ENCODE measurements at regions not wholly inside any gene's neighbourhood (a gene's known extent, or its start where the extent isn't known, plus 50 kb on each side); places are given as distances from the start of the nearest gene placed in this dataset.

DNA sequence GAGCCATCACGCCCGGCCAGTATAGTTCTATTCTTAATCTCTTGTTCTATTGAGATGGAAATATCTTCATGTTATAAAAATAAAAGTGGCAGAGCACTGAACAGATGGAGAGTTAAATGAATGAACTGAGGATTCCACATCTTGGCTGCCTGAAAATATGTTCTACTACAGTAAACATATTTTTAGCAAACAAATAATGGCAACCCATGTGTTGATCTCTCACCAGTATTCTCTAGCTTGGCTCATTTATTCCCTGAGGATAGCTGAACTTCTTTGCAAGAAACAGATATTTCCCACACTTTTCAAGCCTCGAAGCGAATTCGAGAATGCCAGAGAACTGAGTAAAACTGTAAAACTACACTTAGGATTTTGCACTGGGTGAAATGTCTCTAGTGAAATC lies 58.9 kb downstream of the DIRAS3 start:
- no peak for DNase-seq (ENCODE audit: low read depth in 2 of 3, low spot score in 1 of 3)

DNA sequence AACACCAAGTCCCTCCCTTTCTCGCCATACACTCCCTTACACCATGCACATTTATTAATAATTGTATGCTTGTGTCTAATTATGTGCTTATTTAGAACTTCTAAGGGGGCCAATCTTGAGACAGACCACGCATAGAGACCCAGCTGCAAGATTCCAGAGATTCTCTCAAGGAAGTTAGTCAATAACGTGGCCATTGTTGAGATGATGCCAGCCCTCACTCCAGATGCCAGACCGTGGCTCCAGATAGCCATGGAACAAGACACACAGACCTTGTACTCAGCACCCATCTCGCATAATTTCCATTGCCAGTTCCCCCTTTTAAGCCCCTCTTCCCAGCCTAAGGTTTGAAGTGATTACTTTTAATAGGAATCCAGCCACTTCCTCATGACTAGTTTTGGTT lies 62.4 kb downstream of the DIRAS3 start:
- no peak for DNase-seq (ENCODE audit: low read depth in 2 of 3, low spot score in 1 of 3)

DNA sequence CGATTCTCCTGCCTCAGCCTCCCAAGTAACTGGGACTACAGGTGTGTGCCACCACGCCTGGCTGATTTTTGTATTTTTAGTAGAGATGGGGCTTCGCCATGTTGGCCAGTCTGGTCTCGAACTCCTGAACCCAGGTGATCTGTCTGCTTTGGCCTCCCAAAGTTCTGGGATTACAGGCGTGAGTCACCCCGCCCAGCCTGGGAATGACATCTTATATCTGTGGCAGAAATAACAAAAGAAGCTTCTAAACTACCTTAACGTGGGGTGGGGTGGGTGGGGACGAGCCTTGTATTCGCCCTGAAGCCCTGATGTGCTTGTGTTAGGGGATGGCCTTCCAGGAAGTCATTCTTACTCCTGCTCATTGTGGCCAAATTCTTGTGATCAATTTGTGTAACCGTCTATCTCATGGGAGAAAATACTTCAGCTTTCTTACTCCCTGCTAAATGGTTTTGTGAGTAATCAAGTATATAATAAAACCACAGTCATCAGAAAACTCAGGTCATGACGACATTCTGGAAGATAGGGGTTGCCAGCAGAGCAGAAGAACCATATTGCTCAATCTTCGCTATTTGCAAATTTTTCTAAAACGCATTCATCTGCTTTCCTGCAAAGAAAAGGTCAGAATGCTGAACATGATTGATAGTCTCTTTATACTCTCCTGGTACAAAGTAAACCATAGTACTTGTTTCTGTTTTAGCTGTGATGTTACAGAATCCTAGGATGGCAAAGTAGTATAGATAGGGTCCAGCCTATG lies 63.2 kb downstream of the DIRAS3 start:
- DNase-seq (ENCODE audit: low read depth in 2 of 3, low spot score in 1 of 3) = no peak

DNA sequence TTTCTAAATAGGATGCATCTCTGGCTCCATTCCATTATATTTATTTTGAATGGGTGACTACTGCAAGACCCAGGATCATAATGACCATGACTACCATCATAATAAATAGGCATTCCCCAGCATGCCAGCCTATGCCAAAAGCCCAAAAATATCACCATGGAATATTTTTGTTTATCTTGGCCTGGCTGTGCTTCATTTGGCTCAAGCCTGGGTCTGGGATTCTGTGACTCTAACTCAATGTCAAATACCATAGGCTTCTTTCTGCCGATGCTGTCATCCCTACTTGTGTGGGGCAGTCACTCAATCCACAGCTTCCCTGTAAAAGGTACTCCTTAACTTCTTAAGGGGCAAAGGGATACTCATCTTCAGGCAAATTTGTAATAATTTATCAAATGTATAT lies 66.6 kb downstream of the DIRAS3 start:
- DNase-seq (ENCODE audit: low read depth in 2 of 3, low spot score in 1 of 3) = no peak

DNA sequence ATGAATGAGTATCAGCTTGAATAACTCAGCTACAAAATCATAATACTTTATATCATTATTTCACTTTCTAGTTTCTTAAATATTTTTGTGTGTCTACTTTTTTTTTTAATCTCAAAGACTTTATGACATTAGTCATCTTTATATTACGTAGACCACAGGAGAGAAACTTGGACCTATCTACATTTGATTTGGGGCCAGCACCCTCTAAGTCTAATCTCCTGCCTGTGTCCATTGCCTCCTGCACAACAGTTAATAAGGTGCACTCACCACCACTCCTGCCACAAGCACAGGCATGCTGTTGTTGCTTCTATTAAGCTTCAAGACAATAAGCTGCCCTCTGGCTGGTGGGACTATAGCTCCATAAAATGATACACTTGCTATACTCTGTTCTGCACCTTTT lies 70.4 kb downstream of the DIRAS3 start:
- no peak for DNase-seq (ENCODE audit: low read depth in 2 of 3, low spot score in 1 of 3)

DNA sequence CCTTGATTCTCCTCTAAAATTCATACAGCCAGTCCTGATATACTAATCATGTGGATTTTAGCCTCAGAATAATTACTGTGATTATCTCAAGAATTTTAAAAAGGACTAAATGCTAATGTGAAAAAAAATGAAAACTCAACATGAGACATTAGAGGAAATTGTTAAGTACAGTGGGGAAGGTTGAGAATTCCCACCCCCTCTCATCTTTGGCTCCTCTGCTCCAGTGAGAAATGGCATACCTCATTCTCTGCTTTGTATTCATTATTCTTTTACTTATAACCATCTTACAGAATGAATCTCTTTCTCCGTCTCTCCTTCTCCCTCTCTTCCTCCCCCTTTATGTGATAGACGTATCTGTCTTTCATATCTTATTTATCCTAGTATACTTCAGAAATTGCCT lies 70.9 kb downstream of the DIRAS3 start:
- no peak for DNase-seq (ENCODE audit: low read depth in 2 of 3, low spot score in 1 of 3)

DNA sequence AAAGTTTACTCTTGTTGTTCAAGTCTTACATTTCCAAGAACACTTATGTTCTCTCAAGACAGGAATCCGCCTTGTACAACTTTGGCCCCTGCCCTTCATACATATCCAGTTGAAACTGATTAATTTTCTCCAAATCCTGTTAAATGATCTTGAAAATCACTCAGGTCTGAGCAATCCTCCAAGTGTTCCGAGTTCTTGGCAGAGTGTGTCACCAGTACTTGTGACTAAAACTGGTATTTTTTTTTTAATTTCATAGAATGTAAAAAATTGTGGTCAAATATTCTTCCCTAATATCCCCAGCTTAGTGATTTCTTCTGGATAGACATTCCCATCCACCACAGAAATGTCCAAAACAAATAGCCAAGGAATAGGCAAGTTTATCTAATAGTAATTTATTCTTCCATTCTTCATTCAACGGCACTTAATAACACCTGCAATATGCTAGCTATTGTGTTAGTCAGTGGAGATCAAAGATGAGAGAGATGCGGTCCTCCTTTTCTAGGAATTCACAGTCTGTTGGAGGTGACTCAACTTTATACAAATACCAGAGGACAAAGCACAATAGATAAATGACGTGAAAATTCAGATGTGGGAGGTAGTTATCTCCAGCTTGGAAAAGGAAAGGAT lies 71.4 kb downstream of the DIRAS3 start:
- DNase-seq (ENCODE audit: low read depth in 2 of 3, low spot score in 1 of 3) = no peak

DNA sequence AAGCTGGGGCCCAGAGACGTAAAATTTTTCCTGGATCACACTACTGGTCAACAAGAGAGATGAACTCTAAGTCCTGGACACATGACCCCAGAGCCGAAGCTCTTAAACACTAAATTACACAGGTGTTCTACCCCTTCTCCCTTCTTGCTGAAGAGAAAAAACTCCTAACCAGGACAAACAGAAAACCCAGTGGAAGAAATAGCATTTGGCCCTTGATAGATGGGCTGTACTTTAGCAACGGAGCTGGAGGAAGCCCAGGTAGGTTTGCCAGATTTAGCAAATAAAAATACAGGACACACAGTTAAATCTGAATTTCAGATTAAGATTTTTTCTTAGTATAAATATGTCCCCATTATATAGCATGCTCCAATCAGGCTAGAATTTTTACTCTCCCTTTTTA lies 72.7 kb downstream of the DIRAS3 start:
- DNase-seq (ENCODE audit: low read depth in 2 of 3, low spot score in 1 of 3) = no peak

DNA sequence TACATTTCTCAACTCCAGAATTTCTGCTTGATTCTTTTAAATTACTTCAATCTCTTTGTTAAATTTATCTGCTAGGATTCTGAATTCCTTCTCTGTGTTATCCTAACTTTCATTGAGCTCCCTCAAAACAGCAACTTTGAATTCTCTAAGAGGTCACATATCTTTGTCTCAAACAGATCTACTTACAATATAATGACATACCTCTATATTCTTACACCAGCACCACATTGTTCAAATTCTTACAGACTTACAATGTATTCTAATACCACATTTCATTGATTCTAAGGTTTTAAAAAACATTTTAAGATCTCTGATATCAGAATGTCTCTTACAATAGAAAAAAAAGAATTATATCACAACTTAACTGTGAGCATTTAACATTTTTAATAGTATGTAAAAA lies 77.4 kb downstream of the DIRAS3 start:
- no peak for DNase-seq (ENCODE audit: low read depth in 2 of 3, low spot score in 1 of 3)

DNA sequence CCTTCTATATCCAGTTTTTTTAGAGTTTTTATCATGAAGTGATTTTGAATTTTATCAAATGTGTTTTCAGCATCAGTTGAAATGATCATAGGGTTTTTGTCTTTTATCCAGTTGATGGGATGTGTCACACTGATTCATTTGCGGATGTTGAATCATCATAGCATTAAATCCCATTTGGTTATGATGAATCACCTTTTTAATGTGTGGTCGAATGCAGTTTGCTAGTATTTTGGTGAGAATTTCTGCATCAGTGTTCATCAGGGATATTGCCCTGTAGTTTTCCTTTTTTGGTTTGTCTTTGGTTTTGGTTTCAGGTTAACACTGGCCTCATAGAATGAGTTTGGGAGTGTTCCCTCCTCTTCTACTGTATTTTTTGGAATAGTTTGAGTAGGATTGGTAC lies 80.3 kb downstream of the DIRAS3 start:
- no peak for DNase-seq (ENCODE audit: low read depth in 2 of 3, low spot score in 1 of 3)

DNA sequence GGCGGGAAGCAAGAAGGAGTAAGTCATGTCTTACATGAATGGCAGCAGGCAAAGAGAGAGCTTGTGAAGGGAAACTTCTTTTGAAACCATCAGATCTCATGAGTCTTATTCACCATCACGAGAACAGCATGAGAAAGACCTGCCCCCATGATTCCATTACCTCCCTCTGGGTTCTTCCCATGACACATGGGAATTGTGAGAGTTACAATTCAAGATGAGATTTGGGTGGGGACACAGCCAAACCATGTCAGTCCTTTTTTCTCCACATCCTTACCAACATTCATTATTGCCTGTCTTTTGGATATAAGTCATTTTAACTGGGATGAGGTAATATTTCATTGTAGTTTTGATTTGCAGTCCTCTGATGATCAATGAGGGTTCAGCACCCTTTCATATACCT lies 81.0 kb downstream of the DIRAS3 start:
- DNase-seq (ENCODE audit: low read depth in 2 of 3, low spot score in 1 of 3) = no peak

DNA sequence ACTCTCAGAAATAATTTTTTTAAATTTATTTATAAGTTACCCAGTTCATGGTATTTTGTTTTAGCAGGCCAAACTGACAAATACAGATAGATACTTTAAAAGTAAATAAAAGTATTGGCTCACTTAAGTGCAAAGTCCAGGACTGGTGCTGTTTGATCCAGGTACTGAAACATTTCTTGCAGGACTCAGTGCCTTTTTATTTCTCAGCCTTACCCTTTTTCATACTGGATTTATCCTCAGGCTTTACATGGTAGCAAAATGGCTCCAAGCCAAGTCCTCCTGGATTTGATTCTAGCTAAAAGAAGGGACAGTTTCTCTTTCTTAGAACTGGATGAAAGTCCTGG lies 83.8 kb downstream of the DIRAS3 start:
- no peak for DNase-seq (ENCODE audit: low read depth in 2 of 3, low spot score in 1 of 3)

DNA sequence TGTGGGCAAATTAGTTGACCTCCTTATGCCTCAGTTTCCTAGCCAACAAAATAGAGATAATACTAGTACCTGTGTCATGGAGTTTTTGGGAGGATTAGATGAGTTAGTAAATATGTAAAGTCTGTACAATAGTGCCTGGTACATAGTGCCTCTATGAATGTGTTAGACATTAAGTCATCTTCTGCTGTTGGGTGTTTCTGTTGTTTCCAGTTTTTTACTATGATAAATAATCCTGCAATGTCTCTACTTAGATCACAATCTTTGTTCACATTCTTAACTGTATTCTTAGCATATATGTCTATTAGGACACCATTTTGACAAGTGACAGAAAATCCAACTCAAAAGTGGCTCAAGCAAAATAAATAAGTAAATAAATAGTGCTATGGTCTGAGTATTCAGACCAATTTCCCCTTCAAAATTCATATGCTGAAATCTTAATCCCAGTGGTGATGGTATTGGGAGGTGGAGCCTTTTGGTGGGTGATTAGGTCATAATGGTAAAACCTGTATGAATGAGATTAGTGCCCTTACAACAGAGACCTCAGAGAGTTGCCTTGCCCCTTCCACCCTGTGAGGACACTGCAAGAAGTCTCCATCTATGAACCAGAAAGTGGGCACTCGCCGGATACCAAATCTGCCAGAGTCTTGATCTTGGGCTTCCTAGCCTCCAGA lies 84.3 kb downstream of the DIRAS3 start:
- DNase-seq (ENCODE audit: low read depth in 2 of 3, low spot score in 1 of 3) = no peak

DNA sequence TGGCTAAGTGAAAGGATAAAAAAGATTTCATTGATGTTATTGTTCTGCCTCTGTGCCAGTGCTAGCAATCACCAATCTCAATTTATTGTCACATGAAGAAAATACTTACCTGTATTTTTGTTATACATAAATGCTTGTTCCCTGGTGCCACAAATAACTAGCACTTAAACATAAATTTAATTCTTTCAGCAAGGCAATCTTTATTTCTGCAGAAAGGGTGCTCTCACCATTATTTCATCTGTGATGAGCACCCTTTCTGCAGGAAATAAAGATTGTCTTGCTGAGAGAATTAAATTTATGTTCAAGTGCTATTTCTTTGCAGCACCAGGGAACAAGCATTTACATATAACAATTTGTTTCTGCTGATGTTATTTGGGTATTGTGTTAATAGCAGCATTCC lies 87.2 kb downstream of the DIRAS3 start:
- DNase-seq (ENCODE audit: low read depth in 2 of 3, low spot score in 1 of 3) = no peak

DNA sequence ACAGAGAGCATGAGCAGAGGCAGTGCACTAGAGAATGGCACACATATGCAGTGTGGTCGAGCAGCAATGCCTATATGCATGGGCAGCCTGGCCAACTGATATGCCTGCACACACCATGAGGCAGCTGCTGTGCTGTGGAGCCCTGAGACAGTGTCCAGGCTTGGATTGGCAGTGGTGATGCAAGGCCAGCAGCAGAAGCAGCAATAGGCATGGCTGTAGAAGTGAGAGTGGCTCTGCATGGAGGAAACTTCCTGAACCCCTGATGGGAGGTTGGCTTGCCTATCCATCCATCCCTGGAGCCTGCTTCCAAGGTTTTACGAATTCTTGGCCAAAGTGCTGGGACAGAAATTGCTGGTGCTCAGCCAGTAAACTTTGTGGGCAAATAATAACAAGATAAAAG lies 89.7 kb downstream of the DIRAS3 start:
- DNase-seq (ENCODE audit: low read depth in 2 of 3, low spot score in 1 of 3) = no peak

DNA sequence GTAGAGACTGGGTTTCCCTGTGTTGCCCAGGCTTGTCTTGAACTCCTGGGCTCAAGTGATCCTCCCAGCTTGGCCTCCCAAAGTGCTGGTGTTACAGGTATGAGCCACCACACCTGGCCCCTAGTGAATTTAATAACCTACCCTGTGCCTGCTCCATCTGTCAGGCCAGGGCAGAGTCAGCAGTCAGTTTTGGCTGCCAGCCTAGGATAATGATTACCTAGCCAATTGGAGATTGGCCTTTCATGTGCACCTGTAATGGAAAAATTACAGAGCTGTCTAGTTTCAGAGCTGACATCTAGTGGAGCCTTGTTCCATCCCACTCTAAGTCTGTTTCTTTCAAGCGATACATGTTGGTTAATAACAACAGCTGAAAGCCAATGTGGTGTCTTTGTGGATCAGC lies 92.0 kb downstream of the DIRAS3 start:
- DNase-seq (ENCODE audit: low read depth in 2 of 3, low spot score in 1 of 3) = no peak

DNA sequence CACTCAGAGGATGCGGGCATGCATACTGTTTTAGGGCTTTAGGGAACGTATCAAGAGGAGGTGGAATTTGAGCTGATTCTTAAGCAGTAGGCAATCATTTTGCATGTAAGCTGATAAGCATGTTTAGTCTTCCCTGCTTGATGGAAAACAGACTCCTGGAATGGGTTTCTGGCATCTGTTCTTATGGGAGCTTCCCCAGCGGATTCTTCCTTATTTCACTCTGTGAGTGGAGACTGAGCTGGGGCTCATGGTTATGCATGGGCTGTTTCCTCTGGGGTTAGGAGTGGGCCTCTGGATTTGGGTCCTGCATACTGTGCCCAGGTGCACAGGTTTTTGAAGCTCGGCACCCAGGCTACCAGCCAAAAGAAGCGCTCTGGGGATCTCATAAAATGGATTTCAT lies 93.4 kb downstream of the DIRAS3 start:
- no peak for DNase-seq (ENCODE audit: low read depth in 2 of 3, low spot score in 1 of 3)

DNA sequence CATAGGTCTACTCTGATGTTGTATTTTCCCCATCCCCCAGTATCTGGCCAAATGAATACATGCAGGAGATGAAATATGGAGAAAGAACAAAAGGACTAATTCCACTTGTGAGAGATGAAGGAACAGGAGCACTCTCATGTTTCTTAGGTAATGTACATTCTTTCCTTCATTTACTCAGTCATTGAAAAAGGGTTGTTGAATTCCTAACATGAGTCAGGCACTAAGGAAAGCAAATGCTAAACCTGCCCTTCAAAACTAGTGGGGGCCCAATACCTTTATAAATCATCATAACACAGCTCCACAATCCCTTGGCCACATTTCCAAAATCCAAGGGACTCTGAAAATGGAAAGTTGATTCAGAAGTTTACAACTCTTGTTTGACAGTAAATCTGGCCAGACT lies 94.3 kb downstream of the DIRAS3 start:
- no peak for DNase-seq (ENCODE audit: low read depth in 2 of 3, low spot score in 1 of 3)

DNA sequence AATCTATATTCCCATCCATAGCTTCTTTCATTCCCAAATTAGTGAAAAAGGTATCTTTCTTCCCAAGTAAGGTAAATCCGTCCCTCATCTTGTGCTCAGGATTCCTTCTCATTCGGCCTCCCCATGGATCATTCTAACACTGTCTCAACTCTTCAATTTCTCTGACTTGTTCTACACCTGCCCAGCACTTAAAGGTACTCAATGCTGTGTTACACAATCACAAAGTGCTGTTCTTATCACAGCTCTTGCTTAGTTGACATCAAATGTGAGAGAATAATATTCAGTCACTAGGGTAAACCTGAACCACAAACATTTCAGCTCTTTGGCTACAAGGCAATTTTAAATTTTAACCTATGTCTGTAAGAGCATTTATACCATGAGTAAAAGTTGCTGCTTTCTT lies 94.8 kb downstream of the DIRAS3 start:
- no peak for DNase-seq (ENCODE audit: low read depth in 2 of 3, low spot score in 1 of 3)

DNA sequence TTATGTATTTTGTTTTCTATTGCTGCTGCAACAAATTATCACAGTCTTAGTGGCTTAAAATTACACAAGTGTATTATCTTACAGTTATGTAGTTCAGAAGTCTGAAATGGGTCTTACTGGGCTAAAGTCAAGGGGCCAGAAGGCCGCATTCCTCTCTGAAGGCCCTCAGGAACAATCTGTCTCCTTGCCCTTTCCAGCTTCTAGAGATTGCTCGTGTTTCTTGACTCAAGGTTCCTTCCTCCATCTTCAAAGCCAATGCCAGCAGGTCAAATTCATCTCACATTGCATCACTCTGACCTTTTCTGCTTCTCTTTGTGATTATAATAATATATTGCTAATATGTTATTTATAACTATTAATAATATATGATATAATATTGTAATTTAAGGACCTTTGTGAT lies 97.1 kb downstream of the DIRAS3 start:
- no peak for DNase-seq (ENCODE audit: low read depth in 2 of 3, low spot score in 1 of 3)

DNA sequence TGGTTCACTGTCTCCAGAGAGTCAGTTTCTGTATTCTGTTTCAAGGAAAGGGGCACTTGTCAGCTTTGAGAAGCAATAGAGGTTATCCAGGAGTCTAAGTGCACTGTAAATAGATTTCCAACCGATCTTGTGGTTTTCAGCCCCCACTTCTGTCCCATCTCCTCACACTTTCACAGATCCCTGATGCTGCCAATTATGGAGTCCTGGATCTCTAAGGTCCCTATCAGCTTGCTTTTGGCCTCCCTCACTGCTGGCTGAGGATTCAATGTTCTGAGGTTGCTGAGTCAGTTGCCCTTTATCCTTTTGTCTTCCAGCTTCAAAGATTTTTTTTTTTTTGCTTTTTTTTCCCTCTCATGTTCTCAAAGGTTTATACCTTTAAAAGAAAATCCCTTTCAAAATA lies 98.4 kb downstream of the DIRAS3 start:
- DNase-seq (ENCODE audit: low read depth in 2 of 3, low spot score in 1 of 3) = no peak

DNA sequence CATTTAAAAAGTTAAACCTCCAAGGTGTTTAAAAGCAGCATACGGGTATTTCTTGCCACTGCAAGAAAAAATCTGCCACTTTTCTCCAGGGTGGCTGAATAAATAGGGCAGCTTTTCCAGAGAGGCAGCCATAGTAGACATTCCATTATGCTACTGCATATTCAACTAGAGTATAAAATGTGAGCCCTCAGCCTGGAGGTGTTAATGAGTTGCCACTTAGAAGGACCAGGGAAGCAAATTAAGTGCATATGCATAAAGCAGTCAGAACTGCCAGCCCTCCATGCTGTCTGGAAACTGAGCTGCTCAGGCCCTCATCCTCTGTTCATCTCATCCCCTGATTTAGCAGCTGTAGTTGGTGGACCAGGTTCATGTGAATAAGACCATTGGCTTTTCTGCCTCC lies 99.4 kb downstream of the DIRAS3 start:
- no peak for DNase-seq (ENCODE audit: low read depth in 2 of 3, low spot score in 1 of 3)

All from stimulated activated CD4-positive, alpha-beta T cell treated with anti-CD3 and anti-CD28 coated beads, Interleukin-12 subunit alpha, Interleukin-12 subunit beta, amount 100 ng/mL, for 48 hours (primary cell).